ENCODE measurements at regions not wholly inside any gene's neighbourhood (a gene's known extent, or its start where the extent isn't known, plus 50 kb on each side); places are given as distances from the start of the nearest gene placed in this dataset.

DNA sequence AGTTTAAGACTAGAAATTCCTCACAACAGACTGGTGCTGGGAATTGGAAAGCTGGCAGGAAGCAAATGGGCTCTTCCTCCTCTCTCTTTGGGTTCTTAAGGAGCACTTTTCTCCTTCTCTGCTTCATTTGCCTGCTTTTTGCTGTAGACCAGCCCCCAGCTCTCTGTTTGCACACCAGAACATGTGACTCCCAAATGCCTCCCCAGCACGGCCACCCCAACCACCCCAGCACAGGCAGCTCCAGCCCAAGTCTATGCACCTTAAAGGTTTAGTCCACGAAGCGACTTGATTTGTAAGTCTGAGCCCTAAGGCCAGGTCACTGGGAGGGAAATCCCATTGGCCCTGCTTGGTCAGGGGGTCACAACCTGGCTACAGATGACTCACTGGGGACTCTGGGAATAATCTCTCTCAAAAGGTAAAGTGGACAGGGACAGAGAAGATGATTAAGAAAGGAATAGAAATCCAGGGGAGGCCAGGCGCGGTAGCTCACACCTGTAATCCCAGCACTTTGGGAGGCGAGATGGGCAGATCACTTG, 377.8 kb upstream of the PROK2 start:
- TF ChIP-seq, protein P1, sequence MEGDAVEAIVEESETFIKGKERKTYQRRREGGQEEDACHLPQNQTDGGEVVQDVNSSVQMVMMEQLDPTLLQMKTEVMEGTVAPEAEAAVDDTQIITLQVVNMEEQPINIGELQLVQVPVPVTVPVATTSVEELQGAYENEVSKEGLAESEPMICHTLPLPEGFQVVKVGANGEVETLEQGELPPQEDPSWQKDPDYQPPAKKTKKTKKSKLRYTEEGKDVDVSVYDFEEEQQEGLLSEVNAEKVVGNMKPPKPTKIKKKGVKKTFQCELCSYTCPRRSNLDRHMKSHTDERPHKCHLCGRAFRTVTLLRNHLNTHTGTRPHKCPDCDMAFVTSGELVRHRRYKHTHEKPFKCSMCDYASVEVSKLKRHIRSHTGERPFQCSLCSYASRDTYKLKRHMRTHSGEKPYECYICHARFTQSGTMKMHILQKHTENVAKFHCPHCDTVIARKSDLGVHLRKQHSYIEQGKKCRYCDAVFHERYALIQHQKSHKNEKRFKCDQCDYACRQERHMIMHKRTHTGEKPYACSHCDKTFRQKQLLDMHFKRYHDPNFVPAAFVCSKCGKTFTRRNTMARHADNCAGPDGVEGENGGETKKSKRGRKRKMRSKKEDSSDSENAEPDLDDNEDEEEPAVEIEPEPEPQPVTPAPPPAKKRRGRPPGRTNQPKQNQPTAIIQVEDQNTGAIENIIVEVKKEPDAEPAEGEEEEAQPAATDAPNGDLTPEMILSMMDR (conservative IDR thresholded peaks at IDR 0.05), result no peak
- no peak for TF ChIP-seq EZH2 (IDR thresholded peaks at IDR 0.05; ENCODE audit: low read depth)
